Thyroid gland (tissue), 4 donors: ENCODE measurements at regions not wholly inside any gene's neighbourhood (a gene's known extent, or its start where the extent isn't known, plus 50 kb on each side); places are given as distances from the start of the nearest gene placed in this dataset.

Experiments used
- CTCF ChIP-seq, 6 experiments: fragments of 200-600 bp in 3 of 6; fragments of 450-650 bp in 3 of 6; sonication (generic) in 3 of 6; IDR thresholded peaks; one replicate each; pipeline ENCODE4 v1.5.1; 2016 to 2019; ENCODE audit warnings: antibody characterized with exemption in 6 of 6, mild to moderate bottlenecking in 2 of 6, inconsistent platforms in 1 of 6, moderate library complexity in 1 of 6
- POLR2A ChIP-seq, 2 donors: fragments of 450-650 bp; IDR thresholded peaks; one replicate each; pipeline ENCODE4 v1.6.1; 2017; ENCODE audit warnings: antibody characterized with exemption in 2 of 2, mild to moderate bottlenecking in 2 of 2, moderate library complexity in 1 of 2

DNA sequence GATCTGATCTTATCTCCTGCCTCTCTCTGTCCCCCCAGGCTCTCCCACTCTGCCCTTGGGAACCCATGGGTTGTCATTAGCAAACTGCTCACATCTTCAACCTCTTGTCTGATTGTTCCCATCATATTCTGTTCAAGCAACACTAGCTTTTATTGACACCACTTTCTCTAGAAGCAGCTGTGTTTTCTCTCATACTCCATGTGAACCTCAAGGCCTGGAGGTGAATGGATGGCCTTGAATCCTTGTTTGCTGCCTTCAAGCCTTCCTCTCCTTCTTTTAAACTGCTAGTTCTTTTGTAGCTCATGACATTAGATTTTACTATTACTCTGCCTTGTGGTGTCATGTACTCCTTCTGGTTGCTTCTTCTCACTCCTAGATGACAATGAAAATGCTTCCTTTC lies 149.5 kb upstream of the WDFY3 start:
- TF ChIP-seq CTCF (IDR thresholded peaks at IDR 0.05) (no peak), POLR2A (IDR thresholded peaks at IDR 0.05) (no peak)
